ENCODE measurements at regions not wholly inside any gene's neighbourhood (a gene's known extent, or its start where the extent isn't known, plus 50 kb on each side); places are given as distances from the start of the nearest gene placed in this dataset.

GRCh38 chr20:56711018-56711417, 81.9 kb downstream of the TFAP2C start:
- Mint-ChIP-seq H3K36me3 (no peaks in the 10 kb centered on the region), H3K27me3 (peaks cover 8 to 34% (median 13%) of the 10 kb centered on the region in 3 donors), H3K4me3 (no peak overlapping the region), H3K9me3 (peaks cover 0 to 4% (median 1%) of the 10 kb centered on the region in 7 donors), H3K4me1 (no peaks in the 10 kb centered on the region), H3K27ac (peak overlapping the region in 1 of 6 donors; percentile 52)
- no peak for DNase-seq
- ATAC-seq (ENCODE audit: low read depth in 2 of 2): no peak

- Mint-ChIP-seq H3K27me3 (peaks cover 8 to 18% (median 8%) of the 10 kb centered on the region in 3 donors), H3K9me3 (peaks cover 0 to 4% (median 0%) of the 10 kb centered on the region in 7 donors), H3K4me3 (peak overlapping the region in 1 of 8 donors; percentile 32), H3K4me1 (no peaks in the 10 kb centered on the region), H3K36me3 (no peaks in the 10 kb centered on the region), H3K27ac (no peak overlapping the region)
- ATAC-seq (ENCODE audit: low read depth in 2 of 2) (no peak), DNase-seq (no peak)
Observed at GRCh38 chr20:56715309-56715708, 86.2 kb downstream of the TFAP2C start.

DNA sequence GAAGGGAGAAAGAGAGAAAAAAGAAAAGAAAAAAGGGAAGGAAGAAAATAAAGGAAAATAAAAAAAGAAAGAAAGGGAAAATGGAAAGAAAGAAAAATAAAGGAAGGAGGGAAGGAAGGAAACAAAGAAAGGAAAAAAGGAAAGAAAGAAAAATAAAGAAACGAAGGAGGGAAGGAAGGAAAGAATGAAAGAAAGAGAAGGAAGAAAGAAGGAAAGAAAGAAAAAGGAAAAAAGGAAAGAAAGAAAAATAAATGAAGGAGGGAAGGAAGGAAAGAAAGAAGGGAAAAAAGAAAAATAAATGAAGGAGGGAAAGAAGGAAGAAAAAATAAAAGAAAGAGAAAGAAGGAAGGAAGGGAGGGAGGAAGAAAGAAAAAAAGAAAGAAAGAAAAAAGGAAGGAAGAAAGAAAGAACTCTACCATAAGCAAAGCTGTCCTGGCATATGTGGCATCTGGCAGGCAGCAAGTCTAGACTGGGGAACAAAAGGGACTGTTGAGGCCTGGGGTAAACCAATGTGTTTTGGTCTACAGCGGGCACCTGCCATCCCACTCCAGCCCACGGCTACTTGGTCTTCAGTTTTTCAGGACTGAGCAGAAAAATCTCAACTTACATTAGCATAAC, 86.9 kb downstream of the TFAP2C start:
- DNase-seq (no peak), ATAC-seq (ENCODE audit: low read depth in 2 of 2) (no peak)
- Mint-ChIP-seq H3K4me3 (no peak overlapping the region), H3K9me3 (peaks cover 0 to 3% (median 0%) of the 10 kb centered on the region in 7 donors), H3K4me1 (peaks cover 1 to 3% (median 2%) of the 10 kb centered on the region in 3 donors), H3K36me3 (no peaks in the 10 kb centered on the region), H3K27ac (no peak overlapping the region), H3K27me3 (peaks cover 8 to 18% (median 8%) of the 10 kb centered on the region in 3 donors)

- Mint-ChIP-seq H3K4me1 (peaks cover 5 to 9% (median 8%) of the 10 kb centered on the region in 3 donors), H3K9me3 (no peaks in the 10 kb centered on the region), H3K36me3 (no peaks in the 10 kb centered on the region), H3K4me3 (no peak overlapping the region), H3K27me3 (peaks cover 2 to 12% (median 8%) of the 10 kb centered on the region in 3 donors), H3K27ac (no peak overlapping the region)
- DNase-seq (no peak), ATAC-seq (ENCODE audit: low read depth in 2 of 2) (no peak)
Observed at GRCh38 chr20:56716806-56717205, 87.7 kb downstream of the TFAP2C start.

- H3K4me1 Mint-ChIP-seq: peaks cover 11 to 23% (median 14%) of the 10 kb centered on the region in 3 donors
- peaks cover 0 to 5% (median 3%) of the 10 kb centered on the region in 7 donors for H3K9me3 Mint-ChIP-seq
- H3K27me3 Mint-ChIP-seq: peaks cover 0 to 11% (median 8%) of the 10 kb centered on the region in 3 donors
- H3K4me3 Mint-ChIP-seq: no peak overlapping the region
- no peaks in the 10 kb centered on the region for H3K36me3 Mint-ChIP-seq
- DNase-seq (no peak), ATAC-seq (ENCODE audit: low read depth in 2 of 2) (no peak)
- H3K27ac Mint-ChIP-seq: no peak overlapping the region
Observed at GRCh38 chr20:56718816-56719215, 89.7 kb downstream of the TFAP2C start.

GRCh38 chr20:56720620-56721213, 91.6 kb downstream of the TFAP2C start:
- Mint-ChIP-seq H3K9me3 (peaks cover 0 to 7% (median 5%) of the 10 kb centered on the region in 7 donors), H3K4me3 (peak overlapping the region in 3 of 8 donors; percentile 8 to 57 (median 17)), H3K27ac (no peak overlapping the region), H3K4me1 (peaks cover 11 to 23% (median 14%) of the 10 kb centered on the region in 3 donors), H3K27me3 (peaks cover 0 to 4% (median 3%) of the 10 kb centered on the region in 3 donors), H3K36me3 (no peaks in the 10 kb centered on the region)
- no peak for DNase-seq
- ATAC-seq (ENCODE audit: low read depth in 2 of 2): no peak

GRCh38 chr20:56722042-56722441, 92.9 kb downstream of the TFAP2C start:
- H3K4me1 Mint-ChIP-seq: peaks cover 11 to 23% (median 14%) of the 10 kb centered on the region in 3 donors
- H3K27ac Mint-ChIP-seq: peak overlapping the region in 2 of 6 donors; percentile 68 to 93
- no peaks in the 10 kb centered on the region for H3K36me3 Mint-ChIP-seq
- peaks cover 0 to 7% (median 5%) of the 10 kb centered on the region in 7 donors for H3K9me3 Mint-ChIP-seq
- ATAC-seq (ENCODE audit: low read depth in 2 of 2) (peak; percentile 58 to 61), DNase-seq (peak; percentile 21)
- H3K4me3 Mint-ChIP-seq: no peak overlapping the region
- H3K27me3 Mint-ChIP-seq: no peaks in the 10 kb centered on the region

DNA sequence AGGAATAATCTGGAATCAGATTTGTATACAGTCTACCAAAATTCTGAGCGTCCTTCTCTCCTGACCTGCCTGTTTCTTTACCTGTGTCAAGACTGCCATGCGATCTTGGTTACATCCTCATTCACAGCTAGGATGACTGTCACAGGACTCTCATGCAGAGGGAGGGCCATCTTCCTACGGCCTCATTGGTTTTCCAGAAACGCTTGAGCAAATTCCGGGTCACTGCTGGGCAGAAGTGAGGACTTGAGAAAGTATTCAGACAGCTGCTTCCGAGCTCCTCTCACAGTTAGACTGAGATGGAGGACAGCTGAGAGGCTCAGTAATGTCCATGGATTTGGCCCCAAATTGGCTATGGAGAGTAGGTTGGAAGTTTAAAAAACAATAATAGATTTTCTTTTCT, 94.2 kb downstream of the TFAP2C start:
- peaks cover 0 to 5% (median 0%) of the 10 kb centered on the region in 3 donors for H3K27me3 Mint-ChIP-seq

DNA sequence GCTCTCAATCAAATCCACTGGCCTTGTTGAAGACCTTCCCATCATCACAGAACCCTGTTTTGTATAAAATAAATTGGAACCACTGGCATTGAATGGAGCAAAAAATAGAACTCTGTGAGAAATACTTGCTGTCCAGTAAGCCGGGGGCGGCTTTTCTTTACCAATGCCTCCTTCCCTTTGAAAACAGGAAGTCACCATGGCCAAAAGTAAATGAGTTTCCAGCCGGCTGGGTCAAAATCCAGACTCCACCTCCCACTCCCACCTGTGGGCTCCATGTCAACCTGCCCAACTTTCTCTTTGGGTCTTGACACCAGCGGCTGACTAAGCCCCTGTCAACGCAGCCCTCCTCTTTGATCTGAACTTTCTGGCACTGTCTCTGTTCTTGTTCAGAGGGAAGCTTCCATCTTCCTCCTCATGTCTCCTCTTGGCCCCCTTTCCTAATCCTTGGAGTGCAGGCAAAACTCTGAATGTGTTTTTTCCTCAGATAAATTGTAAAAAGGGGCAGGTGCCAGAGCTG, 95.2 kb downstream of the TFAP2C start:
- no peak for ATAC-seq (ENCODE audit: low read depth in 2 of 2)

More for the DNA sequence above, 94.2 kb downstream of the TFAP2C start:
- no peaks in the 10 kb centered on the region for H3K36me3 Mint-ChIP-seq
- H3K27ac Mint-ChIP-seq: no peak overlapping the region
- peaks cover 0 to 7% (median 5%) of the 10 kb centered on the region in 7 donors for H3K9me3 Mint-ChIP-seq
- H3K4me1 Mint-ChIP-seq: peaks cover 11 to 23% (median 14%) of the 10 kb centered on the region in 3 donors
- peak overlapping the region in 2 of 8 donors; percentile 47 to 64 for H3K4me3 Mint-ChIP-seq
- DNase-seq (no peak), ATAC-seq (ENCODE audit: low read depth in 2 of 2) (no peak)

GRCh38 chr20:56730003-56730402, 100.9 kb downstream of the TFAP2C start:
- Mint-ChIP-seq H3K4me3 (no peak overlapping the region), H3K4me1 (no peaks in the 10 kb centered on the region), H3K9me3 (peaks cover 0 to 6% (median 0%) of the 10 kb centered on the region in 7 donors), H3K27ac (no peak overlapping the region), H3K27me3 (peaks cover 2 to 24% (median 3%) of the 10 kb centered on the region in 3 donors), H3K36me3 (no peaks in the 10 kb centered on the region)
- ATAC-seq (ENCODE audit: low read depth in 2 of 2) (no peak), DNase-seq (no peak)

More for the DNA sequence above, 95.2 kb downstream of the TFAP2C start:
- Mint-ChIP-seq H3K36me3 (no peaks in the 10 kb centered on the region), H3K4me3 (no peak overlapping the region), H3K27ac (peak overlapping the region in 1 of 6 donors; percentile 6), H3K9me3 (peaks cover 0 to 7% (median 5%) of the 10 kb centered on the region in 7 donors), H3K4me1 (peaks cover 11 to 23% (median 14%) of the 10 kb centered on the region in 3 donors), H3K27me3 (peaks cover 0 to 6% (median 0%) of the 10 kb centered on the region in 3 donors)
- DNase-seq: no peak

DNA sequence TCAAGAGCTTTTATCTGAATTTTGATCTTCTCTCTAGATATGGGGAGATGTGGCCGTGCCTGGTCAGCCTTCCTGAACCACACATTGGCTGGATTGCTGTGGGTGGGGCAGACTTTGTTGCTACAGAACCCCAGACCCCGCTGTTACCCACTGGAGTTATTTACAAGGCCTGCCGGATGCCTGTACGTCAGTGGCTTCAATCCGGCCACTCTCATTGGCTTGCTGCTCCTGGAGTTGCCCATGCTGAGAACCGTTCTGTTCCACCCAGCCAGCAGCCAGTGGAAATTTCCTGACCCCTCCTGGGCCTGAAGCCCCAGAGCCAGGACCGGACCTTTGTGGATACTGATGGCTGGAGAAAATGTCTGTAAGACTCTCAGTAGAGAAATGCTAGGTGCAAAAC, 101.9 kb downstream of the TFAP2C start:
- H3K36me3 Mint-ChIP-seq: no peaks in the 10 kb centered on the region
- H3K4me1 Mint-ChIP-seq: no peaks in the 10 kb centered on the region
- H3K27ac Mint-ChIP-seq: no peak overlapping the region
- peaks cover 9 to 34% (median 13%) of the 10 kb centered on the region in 3 donors for H3K27me3 Mint-ChIP-seq
- peak overlapping the region in 1 of 8 donors; percentile 37 for H3K4me3 Mint-ChIP-seq
- ATAC-seq (ENCODE audit: low read depth in 2 of 2): no peak
- no peak for DNase-seq
- peaks cover 0 to 6% (median 0%) of the 10 kb centered on the region in 7 donors for H3K9me3 Mint-ChIP-seq

GRCh38 chr20:56731476-56731875, 102.4 kb downstream of the TFAP2C start:
- no peaks in the 10 kb centered on the region for H3K36me3 Mint-ChIP-seq
- ATAC-seq (ENCODE audit: low read depth in 2 of 2): no peak
- DNase-seq: no peak
- H3K9me3 Mint-ChIP-seq: peaks cover 0 to 6% (median 0%) of the 10 kb centered on the region in 7 donors
- no peak overlapping the region for H3K27ac Mint-ChIP-seq
- no peak overlapping the region for H3K4me3 Mint-ChIP-seq
- peaks cover 13 to 39% (median 18%) of the 10 kb centered on the region in 3 donors for H3K27me3 Mint-ChIP-seq
- no peaks in the 10 kb centered on the region for H3K4me1 Mint-ChIP-seq

- ATAC-seq (ENCODE audit: low read depth in 2 of 2) (no peak), DNase-seq (no peak)
- Mint-ChIP-seq H3K27ac (no peak overlapping the region), H3K4me3 (no peak overlapping the region), H3K27me3 (peaks cover 23 to 47% (median 31%) of the 10 kb centered on the region in 3 donors), H3K36me3 (no peaks in the 10 kb centered on the region), H3K4me1 (no peaks in the 10 kb centered on the region), H3K9me3 (peaks cover 0 to 6% (median 0%) of the 10 kb centered on the region in 7 donors)
Observed at GRCh38 chr20:56733967-56734366, 104.9 kb downstream of the TFAP2C start.

All from naive B cell (primary cell).